ENCODE measurements at regions not wholly inside any gene's neighbourhood (a gene's known extent, or its start where the extent isn't known, plus 50 kb on each side); places are given as distances from the start of the nearest gene placed in this dataset.

GRCh38 chr5:109931049-109931780 is 241.5 kb downstream of the MAN2A1 start:
- TF ChIP-seq CTCF (IDR thresholded peaks at IDR 0.05; ENCODE audit: low read depth, low read length, missing control alignments) = no peak
- DNase-seq (ENCODE audit: low read depth) = no peak
- H3K4me3 ChIP-seq (ENCODE audit: low read depth, low read length) = no peak overlapping the region
- in situ Hi-C loops (cut with HindIII; ENCODE audit: low sequenced_read_pairs) = no loop called here

DNA sequence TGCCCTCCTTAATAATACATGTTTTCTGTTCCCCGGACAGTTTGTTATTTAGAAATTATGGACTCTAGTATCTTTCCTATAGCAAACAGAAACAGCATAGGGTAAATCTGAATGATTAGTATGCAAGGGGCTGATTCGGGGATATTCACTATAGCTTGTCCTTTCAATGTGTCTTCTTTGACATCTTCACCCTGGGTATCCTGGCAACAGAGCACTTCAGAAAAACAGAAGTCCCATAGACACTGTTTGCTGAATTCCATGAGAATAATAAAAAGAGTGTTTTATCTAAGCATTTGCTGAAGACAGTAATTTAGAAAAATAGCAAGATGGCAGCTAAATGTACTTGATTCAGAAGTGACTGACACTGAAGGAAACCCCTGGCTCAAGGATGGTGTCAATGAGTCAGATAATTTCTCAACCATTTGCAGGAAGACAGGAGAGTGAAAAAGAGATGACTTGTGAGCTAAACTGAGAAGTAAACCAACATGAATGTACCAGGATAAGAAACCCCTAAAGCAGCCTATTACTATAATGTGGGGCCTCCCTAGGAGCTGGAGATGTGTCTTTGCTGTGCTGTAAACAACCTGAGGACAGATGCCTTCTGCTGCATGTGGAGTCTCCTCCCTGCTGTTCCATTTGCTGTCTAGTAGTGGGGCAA is 246.2 kb downstream of the MAN2A1 start:
- in situ Hi-C loops (cut with HindIII; ENCODE audit: low sequenced_read_pairs) = no loop called here
- no peak for DNase-seq (ENCODE audit: low read depth)
- no peak for TF ChIP-seq CTCF (IDR thresholded peaks at IDR 0.05; ENCODE audit: low read depth, low read length, missing control alignments)
- H3K4me3 ChIP-seq (ENCODE audit: low read depth, low read length) = no peak overlapping the region

DNA sequence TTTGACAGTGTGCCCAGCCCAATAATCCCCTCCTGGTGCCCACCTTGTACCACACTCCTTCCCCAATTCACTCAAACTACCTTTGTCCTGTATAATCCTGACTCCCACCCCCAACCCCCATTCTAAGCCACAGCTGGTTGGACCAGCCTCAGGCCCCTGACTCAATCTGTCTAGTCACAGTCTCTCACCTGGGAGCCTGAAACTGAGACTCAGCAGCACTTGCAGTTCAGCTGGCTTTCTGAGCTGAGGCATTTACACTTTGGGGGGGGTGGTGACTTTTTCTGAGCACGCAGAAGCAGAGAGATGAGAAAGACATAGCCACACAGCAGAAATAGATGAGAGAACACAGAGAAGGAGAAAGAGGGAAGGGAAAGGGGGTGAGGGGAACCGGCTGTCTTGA is 247.3 kb downstream of the MAN2A1 start:
- in situ Hi-C loops (cut with HindIII; ENCODE audit: low sequenced_read_pairs) = no loop called here

GRCh38 chr5:109937951-109938350 is 248.2 kb downstream of the MAN2A1 start:
- TF ChIP-seq CTCF (IDR thresholded peaks at IDR 0.05; ENCODE audit: low read depth, low read length, missing control alignments) = no peak
- no peak for DNase-seq (ENCODE audit: low read depth)
- no peak overlapping the region for H3K4me3 ChIP-seq (ENCODE audit: low read depth, low read length)
- in situ Hi-C loops (cut with HindIII; ENCODE audit: low sequenced_read_pairs) = no loop called here

More for the DNA sequence above, 247.3 kb downstream of the MAN2A1 start:
- no peak for TF ChIP-seq CTCF (IDR thresholded peaks at IDR 0.05; ENCODE audit: low read depth, low read length, missing control alignments)
- DNase-seq (ENCODE audit: low read depth) = no peak
- H3K4me3 ChIP-seq (ENCODE audit: low read depth, low read length) = no peak overlapping the region

DNA sequence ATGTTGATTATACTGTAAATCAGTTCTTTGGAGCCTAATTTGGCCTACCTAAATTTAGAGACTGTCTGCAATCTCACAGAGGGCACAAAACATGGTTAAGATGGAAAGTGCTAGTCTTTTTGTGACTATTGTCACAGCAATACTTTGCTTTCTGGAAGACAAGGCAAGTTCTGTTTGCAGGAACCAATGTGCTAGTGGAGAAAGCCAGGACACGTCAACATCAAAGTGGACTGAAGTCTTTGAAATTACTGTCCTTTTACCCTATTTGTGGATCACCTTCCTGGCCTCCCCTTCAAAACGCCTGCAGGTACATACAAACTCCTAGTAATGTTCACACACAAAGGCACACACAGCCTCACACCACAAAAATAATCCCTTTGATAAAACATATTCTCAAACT is 248.7 kb downstream of the MAN2A1 start:
- TF ChIP-seq CTCF (IDR thresholded peaks at IDR 0.05; ENCODE audit: low read depth, low read length, missing control alignments) = no peak

GRCh38 chr5:109939116-109939682 is 249.5 kb downstream of the MAN2A1 start:
- in situ Hi-C loops (cut with HindIII; ENCODE audit: low sequenced_read_pairs) = no loop called here
- no peak for TF ChIP-seq CTCF (IDR thresholded peaks at IDR 0.05; ENCODE audit: low read depth, low read length, missing control alignments)
- no peak overlapping the region for H3K4me3 ChIP-seq (ENCODE audit: low read depth, low read length)
- DNase-seq (ENCODE audit: low read depth) = no peak

More for the DNA sequence above, 248.7 kb downstream of the MAN2A1 start:
- DNase-seq (ENCODE audit: low read depth) = no peak
- no peak overlapping the region for H3K4me3 ChIP-seq (ENCODE audit: low read depth, low read length)
- in situ Hi-C loops (cut with HindIII; ENCODE audit: low sequenced_read_pairs) = no loop called here

Data from astrocyte of the cerebellum (primary cell).